Activated T-cell treated with anti-CD3 and anti-CD28 coated beads, Interleukin-2, amount 50 U/mL, for 72 hours (primary cell): ENCODE measurements at regions not wholly inside any gene's neighbourhood (a gene's known extent, or its start where the extent isn't known, plus 50 kb on each side); places are given as distances from the start of the nearest gene placed in this dataset.

Experiments used
- ATAC-seq, 2 donors: fragments of 150-1000 bp; cut with Tn5 transposase; replicated peaks in 1 of 2; 2 replicates each; pipeline ENCODE4 v1.10.0; 2021; ENCODE audit warnings: moderate library complexity in 2 of 2, mild to moderate bottlenecking in 1 of 2
- DNase-seq, 2 donors: peaks; one replicate each; pipeline ENCODE4 v3.0.0; 2021 to 2022; ENCODE audit warnings: mixed read lengths in 1 of 2
- H3K27ac Mint-ChIP-seq: one replicate; pipeline ENCODE4 v1.8.0; 2022; ENCODE audit warnings: mild to moderate bottlenecking, moderate library complexity, mixed read lengths
- H3K27me3 Mint-ChIP-seq: one replicate; pipeline ENCODE4 v1.8.0; 2022; ENCODE audit warnings: low read depth, mixed read lengths
- H3K36me3 Mint-ChIP-seq, 2 donors: one replicate each; pipeline ENCODE4 v1.8.0; 2022; ENCODE audit warnings: mixed read lengths in 2 of 2, mild to moderate bottlenecking in 1 of 2; ENCODE audit not compliant: insufficient read depth in 2 of 2
- H3K4me1 Mint-ChIP-seq: one replicate; pipeline ENCODE4 v1.8.0; 2022; ENCODE audit warnings: low read depth, mixed read lengths
- H3K4me3 Mint-ChIP-seq, 2 donors: one replicate each; pipeline ENCODE4 v1.8.0; 2022; ENCODE audit warnings: mild to moderate bottlenecking in 2 of 2, mixed read lengths in 2 of 2, moderate library complexity in 2 of 2
- H3K9me3 Mint-ChIP-seq, 2 donors: one replicate each; pipeline ENCODE4 v1.8.0; 2022; ENCODE audit warnings: mixed read lengths in 2 of 2

GRCh38 chr1:14039582-14040430, 339.8 kb downstream of the PRDM2 start:
- DNase-seq (no peak), ATAC-seq (no peak)
- peaks cover 9 to 15% of the 10 kb centered on the region in 2 donors for H3K9me3 Mint-ChIP-seq
- H3K4me1 Mint-ChIP-seq: peaks cover 5% of the 10 kb centered on the region
- peaks cover 12% of the 10 kb centered on the region for H3K27me3 Mint-ChIP-seq
- H3K36me3 Mint-ChIP-seq: peaks cover 5 to 9% of the 10 kb centered on the region in 2 donors
- H3K4me3 Mint-ChIP-seq: no peak overlapping the region
- no peak overlapping the region for H3K27ac Mint-ChIP-seq

DNA sequence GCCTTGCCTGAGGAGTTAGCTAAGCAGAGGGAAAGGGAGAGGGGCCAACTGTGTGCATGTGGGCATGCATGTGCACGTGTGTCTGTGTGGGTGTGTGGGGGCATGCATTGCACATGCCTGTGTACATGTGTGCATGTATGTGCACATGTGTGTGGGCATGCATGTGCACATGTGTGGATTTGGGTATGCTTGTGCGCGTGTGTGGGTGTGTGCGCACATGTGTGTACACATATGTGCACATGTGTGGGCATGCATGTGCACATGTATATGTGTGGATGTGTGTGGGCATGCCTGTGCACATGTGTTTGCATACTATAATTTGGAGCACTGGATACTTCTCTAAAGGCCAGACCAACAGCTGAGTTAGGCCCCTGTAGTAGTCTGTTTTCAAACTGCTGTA, 350.0 kb downstream of the PRDM2 start:
- DNase-seq (no peak), ATAC-seq (no peak)
- peaks cover 0 to 3% of the 10 kb centered on the region in 2 donors for H3K36me3 Mint-ChIP-seq
- peaks cover 0 to 3% of the 10 kb centered on the region in 2 donors for H3K9me3 Mint-ChIP-seq
- H3K27ac Mint-ChIP-seq: no peak overlapping the region
- no peaks in the 10 kb centered on the region for H3K4me1 Mint-ChIP-seq
- H3K4me3 Mint-ChIP-seq: no peak overlapping the region
- H3K27me3 Mint-ChIP-seq: peaks cover 11% of the 10 kb centered on the region

DNA sequence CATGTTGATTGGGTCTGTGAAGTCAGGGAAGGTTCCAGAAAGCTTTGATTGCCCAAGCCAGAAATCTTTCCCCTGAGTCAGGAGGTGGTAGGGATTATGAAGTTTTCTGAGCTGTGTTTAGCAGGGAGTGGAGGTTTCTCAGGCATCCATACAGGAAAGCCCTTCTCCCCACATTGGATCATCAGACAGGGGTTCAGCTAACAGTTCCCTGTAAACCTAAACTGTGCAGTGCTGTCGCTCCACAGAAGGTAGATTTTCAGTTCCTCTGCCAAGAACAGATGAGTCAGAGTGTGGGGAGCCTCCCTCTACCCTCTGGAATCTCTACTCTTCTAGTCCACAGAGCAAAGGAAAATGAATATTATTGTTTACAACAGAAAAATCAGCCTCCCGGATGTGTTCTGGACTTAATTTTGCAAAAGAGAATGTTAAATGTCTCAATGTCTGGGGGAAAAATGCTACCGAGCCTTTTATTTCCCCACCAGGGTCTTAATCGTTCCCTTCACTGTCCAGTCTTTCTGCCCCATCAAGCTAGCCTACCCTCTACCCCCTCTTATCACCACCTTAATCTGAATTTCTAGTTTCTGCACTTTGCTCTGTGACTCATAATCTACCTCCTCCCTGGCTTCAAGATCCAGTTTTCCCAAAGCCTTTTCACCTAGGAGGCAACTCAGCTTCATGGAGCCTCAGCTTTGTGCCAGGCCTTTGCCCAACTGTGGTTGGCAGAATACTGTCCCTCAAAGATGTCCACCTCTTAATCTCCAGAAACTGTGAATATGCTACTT, 355.6 kb downstream of the PRDM2 start:
- Mint-ChIP-seq H3K27ac (no peak overlapping the region), H3K4me3 (no peak overlapping the region), H3K4me1 (no peaks in the 10 kb centered on the region), H3K36me3 (peaks cover 0 to 2% of the 10 kb centered on the region in 2 donors), H3K9me3 (no peaks in the 10 kb centered on the region), H3K27me3 (peaks cover 18% of the 10 kb centered on the region)
- DNase-seq (no peak), ATAC-seq (no peak)

- Mint-ChIP-seq H3K27me3 (peaks cover 31% of the 10 kb centered on the region), H3K9me3 (no peaks in the 10 kb centered on the region), H3K4me1 (no peaks in the 10 kb centered on the region), H3K4me3 (no peak overlapping the region), H3K36me3 (peaks cover 0 to 2% of the 10 kb centered on the region in 2 donors), H3K27ac (no peak overlapping the region)
- no peak for DNase-seq
- ATAC-seq: no peak
These were observed 357.7 kb downstream of the PRDM2 start for GRCh38 chr1:14057640-14058039.

DNA sequence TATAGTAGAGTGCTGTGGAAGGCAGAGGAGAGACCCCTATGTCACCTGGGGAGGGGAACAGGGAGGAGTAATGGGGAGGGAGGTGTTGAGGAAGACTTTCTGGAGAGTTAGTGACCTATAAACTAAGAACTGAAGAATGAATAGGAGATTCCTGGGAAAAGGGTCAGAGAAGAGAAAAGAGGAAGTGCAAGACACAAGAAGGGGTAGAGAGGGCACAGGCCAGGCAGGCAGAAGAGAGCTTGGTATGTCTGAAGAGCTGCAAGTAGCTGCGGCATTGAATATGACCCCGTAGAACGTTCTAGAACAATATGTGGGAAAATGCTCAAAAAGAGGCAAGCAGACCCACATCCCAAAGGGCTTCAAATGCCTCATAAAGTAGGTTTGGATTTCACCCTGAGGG, 361.2 kb downstream of the PRDM2 start:
- H3K27me3 Mint-ChIP-seq: peaks cover 20% of the 10 kb centered on the region
- no peak for DNase-seq
- H3K4me3 Mint-ChIP-seq: no peak overlapping the region
- H3K36me3 Mint-ChIP-seq: no peaks in the 10 kb centered on the region
- no peak for ATAC-seq
- H3K4me1 Mint-ChIP-seq: no peaks in the 10 kb centered on the region
- no peak overlapping the region for H3K27ac Mint-ChIP-seq
- H3K9me3 Mint-ChIP-seq: no peaks in the 10 kb centered on the region

GRCh38 chr1:14061722-14062121, 361.7 kb downstream of the PRDM2 start:
- no peak for ATAC-seq
- Mint-ChIP-seq H3K9me3 (no peaks in the 10 kb centered on the region), H3K27me3 (peaks cover 20% of the 10 kb centered on the region), H3K36me3 (no peaks in the 10 kb centered on the region), H3K4me1 (no peaks in the 10 kb centered on the region), H3K27ac (no peak overlapping the region), H3K4me3 (no peak overlapping the region)
- DNase-seq: no peak

GRCh38 chr1:14062669-14063068, 362.7 kb downstream of the PRDM2 start:
- no peaks in the 10 kb centered on the region for H3K9me3 Mint-ChIP-seq
- peaks cover 20% of the 10 kb centered on the region for H3K27me3 Mint-ChIP-seq
- H3K4me3 Mint-ChIP-seq: no peak overlapping the region
- H3K27ac Mint-ChIP-seq: no peak overlapping the region
- no peaks in the 10 kb centered on the region for H3K36me3 Mint-ChIP-seq
- DNase-seq (no peak), ATAC-seq (no peak)
- H3K4me1 Mint-ChIP-seq: no peaks in the 10 kb centered on the region

DNA sequence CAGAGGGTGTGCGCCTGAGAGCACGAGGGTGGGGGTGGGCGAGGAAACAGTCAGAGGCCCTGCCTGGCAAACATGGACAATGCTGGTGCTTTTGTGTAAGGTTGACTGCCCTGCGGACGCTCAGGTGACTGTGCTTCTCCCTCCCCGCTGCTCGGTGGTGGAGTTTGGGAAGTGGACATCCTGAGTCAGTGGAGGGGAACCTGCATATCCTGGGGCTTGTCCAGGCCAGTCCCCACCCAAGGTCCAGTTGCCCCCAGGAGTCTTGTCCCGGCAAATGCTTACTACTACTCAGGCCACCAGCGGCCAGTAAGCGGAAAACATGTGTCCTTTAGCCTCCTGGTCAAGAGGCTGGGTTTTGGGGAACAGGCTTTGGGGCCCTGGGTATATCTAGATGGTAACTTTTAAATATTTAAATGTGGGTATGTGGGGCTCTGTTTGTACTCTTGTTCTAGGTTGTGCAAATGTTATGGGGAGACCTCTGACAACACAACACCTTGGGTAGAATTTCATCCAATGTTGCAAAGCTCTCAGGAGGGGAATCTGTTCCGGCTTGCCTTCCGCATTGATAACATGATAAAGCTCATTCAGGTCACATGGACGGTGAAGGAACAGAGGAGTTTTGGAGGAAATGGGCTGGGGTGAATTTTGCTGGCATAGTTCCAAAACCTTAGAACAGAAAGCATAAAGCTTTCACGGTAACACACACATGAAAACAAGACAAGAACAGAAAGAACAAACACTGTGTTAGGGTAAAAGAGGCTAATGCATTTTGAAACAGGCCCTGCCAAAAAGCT, 364.9 kb downstream of the PRDM2 start:
- peaks cover 13% of the 10 kb centered on the region for H3K27me3 Mint-ChIP-seq
- no peak for ATAC-seq
- no peak overlapping the region for H3K27ac Mint-ChIP-seq
- no peaks in the 10 kb centered on the region for H3K9me3 Mint-ChIP-seq
- H3K4me1 Mint-ChIP-seq: no peaks in the 10 kb centered on the region
- no peak for DNase-seq
- no peak overlapping the region for H3K4me3 Mint-ChIP-seq
- no peaks in the 10 kb centered on the region for H3K36me3 Mint-ChIP-seq

- no peaks in the 10 kb centered on the region for H3K4me1 Mint-ChIP-seq
- DNase-seq (no peak), ATAC-seq (no peak)
- H3K4me3 Mint-ChIP-seq: no peak overlapping the region
- peaks cover 13% of the 10 kb centered on the region for H3K27me3 Mint-ChIP-seq
- no peaks in the 10 kb centered on the region for H3K9me3 Mint-ChIP-seq
- H3K27ac Mint-ChIP-seq: no peak overlapping the region
- no peaks in the 10 kb centered on the region for H3K36me3 Mint-ChIP-seq
These were observed 365.5 kb downstream of the PRDM2 start for GRCh38 chr1:14065486-14065885.

DNA sequence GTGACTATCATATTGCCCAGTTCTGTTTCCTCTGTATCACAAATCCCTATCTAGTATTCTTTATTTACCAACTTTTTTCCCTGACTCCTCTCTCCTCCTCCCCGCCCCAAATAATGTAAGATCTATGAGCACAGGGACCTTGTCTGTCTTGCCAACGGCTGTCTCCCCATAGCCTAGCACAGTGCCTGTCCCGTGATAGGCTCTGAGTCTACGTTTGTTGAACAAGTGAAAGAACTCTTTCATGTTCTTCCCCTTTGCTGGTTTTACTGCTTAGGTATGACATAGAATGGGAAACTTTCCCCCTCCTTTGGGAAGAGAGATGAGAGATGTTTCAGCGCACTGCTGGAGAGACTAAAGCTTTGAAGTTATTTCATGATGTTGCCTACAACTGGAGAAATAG, 367.0 kb downstream of the PRDM2 start:
- Mint-ChIP-seq H3K27ac (no peak overlapping the region), H3K27me3 (no peaks in the 10 kb centered on the region), H3K4me1 (no peaks in the 10 kb centered on the region), H3K4me3 (no peak overlapping the region), H3K36me3 (no peaks in the 10 kb centered on the region), H3K9me3 (no peaks in the 10 kb centered on the region)
- ATAC-seq (no peak), DNase-seq (no peak)

- no peak overlapping the region for H3K4me3 Mint-ChIP-seq
- no peaks in the 10 kb centered on the region for H3K36me3 Mint-ChIP-seq
- no peak for DNase-seq
These were observed 367.7 kb downstream of the PRDM2 start for GRCh38 chr1:14067711-14068110.

GRCh38 chr1:14071581-14071980, 371.6 kb downstream of the PRDM2 start:
- ATAC-seq (no peak), DNase-seq (no peak)
- Mint-ChIP-seq H3K27me3 (no peaks in the 10 kb centered on the region), H3K4me3 (no peak overlapping the region), H3K27ac (no peak overlapping the region), H3K9me3 (peaks cover 0 to 1% of the 10 kb centered on the region in 2 donors), H3K4me1 (no peaks in the 10 kb centered on the region), H3K36me3 (no peaks in the 10 kb centered on the region)

More at GRCh38 chr1:14067711-14068110, 367.7 kb downstream of the PRDM2 start:
- H3K27me3 Mint-ChIP-seq: no peaks in the 10 kb centered on the region
- no peak overlapping the region for H3K27ac Mint-ChIP-seq
- no peaks in the 10 kb centered on the region for H3K9me3 Mint-ChIP-seq
- no peaks in the 10 kb centered on the region for H3K4me1 Mint-ChIP-seq
- ATAC-seq: no peak

DNA sequence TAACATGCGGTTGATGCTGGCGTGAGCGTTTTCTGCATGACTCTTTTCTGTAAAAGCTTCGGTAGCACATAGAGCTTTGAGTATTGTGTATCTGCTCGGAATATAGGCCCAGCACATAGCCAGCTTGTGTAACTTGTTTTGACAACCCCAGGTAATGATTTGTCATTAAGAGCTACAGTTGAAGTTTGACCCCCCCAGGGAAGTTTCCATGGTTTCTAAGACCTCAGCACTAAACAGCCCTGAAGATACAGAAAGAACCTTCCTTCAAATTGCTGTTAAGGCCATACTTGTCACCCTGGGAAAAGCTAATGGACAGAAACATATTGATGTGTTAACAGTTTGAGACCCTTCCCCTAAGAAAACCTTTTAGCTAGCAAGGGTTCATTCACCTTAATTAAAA, 380.7 kb downstream of the PRDM2 start:
- Mint-ChIP-seq H3K36me3 (no peaks in the 10 kb centered on the region), H3K27me3 (no peaks in the 10 kb centered on the region), H3K4me3 (no peak overlapping the region), H3K27ac (no peak overlapping the region), H3K9me3 (no peaks in the 10 kb centered on the region), H3K4me1 (no peaks in the 10 kb centered on the region)
- DNase-seq (no peak), ATAC-seq (no peak)
